ENCODE measurements at regions not wholly inside any gene's neighbourhood (a gene's known extent, or its start where the extent isn't known, plus 50 kb on each side); places are given as distances from the start of the nearest gene placed in this dataset.
A peak's percentile ranks its signal among the peaks of the same experiment; 100 is the strongest.

- ATAC-seq: no peak
- Histone ChIP-seq H3K36me3 (no peaks in the 10 kb centered on the region), H3K4me1 (no peaks in the 10 kb centered on the region), H3K27me3 (no peaks in the 10 kb centered on the region), H3K4me3 (no peak overlapping the region), H3K27ac (no peak overlapping the region), H3K9me3 (no peaks in the 10 kb centered on the region)
- TF ChIP-seq EP300 (IDR thresholded peaks at IDR 0.05) (no peak), CTCF (IDR thresholded peaks at IDR 0.05) (no peak), POLR2AphosphoS5 (IDR thresholded peaks at IDR 0.05) (no peak), POLR2A (IDR thresholded peaks at IDR 0.05) (no peak)
- WGBS, 2 donors (ENCODE audit: low coverage in 1 of 2): 30 to 31% methylated on average over 1 of the region's 1 CpG
Observed at GRCh38 chr13:61192826-61193225, 222.8 kb downstream of the PCDH20 start.

DNA sequence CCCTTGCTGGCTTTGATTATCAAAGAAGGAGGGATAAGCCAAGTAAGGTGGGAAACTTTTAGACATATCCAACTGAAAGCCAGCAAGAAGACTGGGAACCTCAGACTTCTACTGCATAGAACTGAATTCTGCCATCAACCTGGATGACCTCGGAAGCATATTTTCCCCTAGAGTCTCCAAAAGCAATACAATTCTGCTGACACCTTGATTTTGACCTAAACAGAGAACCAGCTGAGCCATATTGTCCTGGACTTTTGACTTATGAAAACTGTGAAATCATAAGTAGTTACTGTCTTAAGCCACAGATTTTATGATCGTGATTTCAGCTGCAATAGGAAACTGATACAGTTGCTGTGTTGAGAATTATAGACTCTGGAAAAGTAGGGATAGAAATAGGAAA lies 227.6 kb downstream of the PCDH20 start:
- no peaks in the 10 kb centered on the region for H3K27me3 ChIP-seq
- 81 to 97% methylated on average over 2 of the region's 2 CpGs for WGBS, 2 donors (ENCODE audit: low coverage in 1 of 2)

GRCh38 chr13:61187471-61187870 lies 228.2 kb downstream of the PCDH20 start:
- WGBS, 2 donors (ENCODE audit: low coverage in 1 of 2): 57 to 61% methylated on average over 4 of the region's 4 CpGs
- no peak overlapping the region for H3K4me3 ChIP-seq
- no peaks in the 10 kb centered on the region for H3K27me3 ChIP-seq
- H3K9me3 ChIP-seq: no peaks in the 10 kb centered on the region
- no peaks in the 10 kb centered on the region for H3K36me3 ChIP-seq
- H3K27ac ChIP-seq: no peak overlapping the region
- no peaks in the 10 kb centered on the region for H3K4me1 ChIP-seq
- no peak for TF ChIP-seq CTCF (IDR thresholded peaks at IDR 0.05)
- no peak for TF ChIP-seq POLR2A (IDR thresholded peaks at IDR 0.05)
- no peak for TF ChIP-seq POLR2AphosphoS5 (IDR thresholded peaks at IDR 0.05)
- TF ChIP-seq EP300 (IDR thresholded peaks at IDR 0.05): no peak
- no peak for ATAC-seq

More for the DNA sequence above, 227.6 kb downstream of the PCDH20 start:
- ATAC-seq: no peak
- Histone ChIP-seq H3K36me3 (no peaks in the 10 kb centered on the region), H3K4me3 (no peak overlapping the region), H3K4me1 (no peaks in the 10 kb centered on the region), H3K9me3 (no peaks in the 10 kb centered on the region), H3K27ac (no peak overlapping the region)
- TF ChIP-seq CTCF (IDR thresholded peaks at IDR 0.05) (no peak), EP300 (IDR thresholded peaks at IDR 0.05) (no peak), POLR2A (IDR thresholded peaks at IDR 0.05) (no peak), POLR2AphosphoS5 (IDR thresholded peaks at IDR 0.05) (no peak)

DNA sequence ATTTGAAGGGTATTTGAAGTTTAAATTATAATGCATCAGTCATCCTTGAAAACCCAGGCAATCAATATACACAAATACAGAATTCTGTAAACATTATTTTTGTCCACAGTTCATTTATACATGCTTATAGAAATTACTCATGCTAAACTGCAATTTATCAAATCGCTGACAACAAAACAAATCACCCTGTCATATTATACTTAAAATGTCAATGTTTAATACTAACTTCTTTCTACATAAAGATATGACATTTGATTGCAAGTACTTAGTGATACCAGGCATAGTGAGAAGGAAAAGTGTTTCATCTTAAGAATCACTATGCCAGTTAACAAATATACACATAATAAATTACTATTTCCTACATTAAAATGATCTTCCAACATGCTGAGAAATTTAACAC lies 232.0 kb downstream of the PCDH20 start:
- peaks cover 0 to 19% (median 0%) of the 10 kb centered on the region in 3 donors for H3K4me1 ChIP-seq
- no peaks in the 10 kb centered on the region for H3K36me3 ChIP-seq
- no peak overlapping the region for H3K4me3 ChIP-seq
- WGBS, 2 donors (ENCODE audit: low coverage in 1 of 2): 30 to 63% methylated on average over 1 of the region's 1 CpG
- no peak for ATAC-seq
- no peaks in the 10 kb centered on the region for H3K9me3 ChIP-seq
- no peak for TF ChIP-seq CTCF (IDR thresholded peaks at IDR 0.05)
- no peak for TF ChIP-seq EP300 (IDR thresholded peaks at IDR 0.05)
- TF ChIP-seq POLR2AphosphoS5 (IDR thresholded peaks at IDR 0.05): no peak
- TF ChIP-seq POLR2A (IDR thresholded peaks at IDR 0.05): no peak
- no peaks in the 10 kb centered on the region for H3K27me3 ChIP-seq
- no peak overlapping the region for H3K27ac ChIP-seq

- Histone ChIP-seq H3K27ac (peak overlapping the region; percentile 69 to 73 (median 72)), H3K9me3 (no peaks in the 10 kb centered on the region), H3K36me3 (no peaks in the 10 kb centered on the region), H3K4me1 (peaks cover 0 to 19% (median 0%) of the 10 kb centered on the region in 3 donors), H3K4me3 (no peak overlapping the region), H3K27me3 (no peaks in the 10 kb centered on the region)
- WGBS, 2 donors (ENCODE audit: low coverage in 1 of 2): 11 to 13% methylated on average over 4 of the region's 4 CpGs
- ATAC-seq: peak; percentile 72
- TF ChIP-seq POLR2AphosphoS5 (IDR thresholded peaks at IDR 0.05): no peak
- TF ChIP-seq EP300 (IDR thresholded peaks at IDR 0.05): no peak
- no peak for TF ChIP-seq POLR2A (IDR thresholded peaks at IDR 0.05)
- no peak for TF ChIP-seq CTCF (IDR thresholded peaks at IDR 0.05)
Observed at GRCh38 chr13:61180234-61180633, 235.4 kb downstream of the PCDH20 start.

Data from gastroesophageal sphincter (tissue), 4 donors.